Stomach smooth muscle (tissue), 2 donors: ENCODE measurements at regions not wholly inside any gene's neighbourhood (a gene's known extent, or its start where the extent isn't known, plus 50 kb on each side); places are given as distances from the start of the nearest gene placed in this dataset.

Experiments
- H3K27ac ChIP-seq: one replicate; pipeline ENCODE4 v1.7.0; 2013; ENCODE audit warnings: mild to moderate bottlenecking, low read length, inconsistent platforms
- H3K27me3 ChIP-seq, 2 donors: one replicate each; pipeline ENCODE4 v1.7.0; 2013; ENCODE audit warnings: low read length in 2 of 2; ENCODE audit not compliant: insufficient read depth in 2 of 2, control insufficient read depth in 1 of 2
- H3K36me3 ChIP-seq, 2 donors: one replicate each; pipeline ENCODE4 v1.7.0; 2013; ENCODE audit warnings: low read length in 2 of 2; ENCODE audit not compliant: control insufficient read depth in 2 of 2, insufficient read depth in 2 of 2
- H3K4me1 ChIP-seq: one replicate; pipeline ENCODE4 v1.7.0; 2013; ENCODE audit warnings: low read length; ENCODE audit not compliant: control insufficient read depth, insufficient read depth
- H3K4me3 ChIP-seq, 2 donors: one replicate each; pipeline ENCODE4 v1.7.0; 2013; ENCODE audit warnings: low read length in 2 of 2
- H3K9ac ChIP-seq, 2 donors: one replicate each; pipeline ENCODE4 v1.7.0; 2013; ENCODE audit warnings: low read length in 2 of 2, mild to moderate bottlenecking in 1 of 2
- H3K9me3 ChIP-seq, 2 donors: one replicate each; pipeline ENCODE4 v1.7.0; 2013; ENCODE audit warnings: low read length in 2 of 2; ENCODE audit not compliant: control insufficient read depth in 2 of 2
- donor health status: healthy.
- donor health status: Pancreatic carcinoma.

- Histone ChIP-seq H3K27ac (no peak overlapping the region), H3K9ac (no peak overlapping the region), H3K4me3 (no peak overlapping the region), H3K36me3 (no peaks in the 10 kb centered on the region), H3K9me3 (no peaks in the 10 kb centered on the region), H3K4me1 (no peaks in the 10 kb centered on the region), H3K27me3 (no peaks in the 10 kb centered on the region)
Measured at GRCh38 chr1:60415696-60416095, 342.1 kb upstream of the C1orf87 start.

GRCh38 chr1:60413091-60413490 lies 339.5 kb upstream of the C1orf87 start:
- Histone ChIP-seq H3K27ac (no peak overlapping the region), H3K27me3 (no peaks in the 10 kb centered on the region), H3K36me3 (no peaks in the 10 kb centered on the region), H3K9me3 (no peaks in the 10 kb centered on the region), H3K9ac (no peak overlapping the region), H3K4me3 (no peak overlapping the region), H3K4me1 (no peaks in the 10 kb centered on the region)

DNA sequence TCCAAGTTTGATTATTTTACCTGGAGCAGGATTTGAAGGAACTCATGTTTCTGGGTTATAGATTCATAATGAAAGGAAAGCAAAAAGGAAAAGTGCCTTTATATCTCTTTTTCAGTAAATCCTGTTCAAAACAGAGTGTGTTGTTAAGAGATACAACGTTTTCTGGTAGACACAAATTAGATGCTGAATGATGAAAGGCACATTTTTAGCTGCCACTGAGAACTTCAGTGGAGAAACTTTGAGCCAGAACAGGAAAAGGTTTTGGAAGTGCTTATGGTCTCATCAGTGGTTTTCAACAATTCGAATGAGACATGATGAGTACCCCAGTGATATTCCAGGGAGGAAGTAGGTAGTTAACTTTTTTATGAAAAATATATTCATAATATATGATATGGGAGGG lies 338.0 kb upstream of the C1orf87 start:
- H3K9ac ChIP-seq = no peak overlapping the region
- no peaks in the 10 kb centered on the region for H3K4me1 ChIP-seq
- H3K27ac ChIP-seq = no peak overlapping the region

DNA sequence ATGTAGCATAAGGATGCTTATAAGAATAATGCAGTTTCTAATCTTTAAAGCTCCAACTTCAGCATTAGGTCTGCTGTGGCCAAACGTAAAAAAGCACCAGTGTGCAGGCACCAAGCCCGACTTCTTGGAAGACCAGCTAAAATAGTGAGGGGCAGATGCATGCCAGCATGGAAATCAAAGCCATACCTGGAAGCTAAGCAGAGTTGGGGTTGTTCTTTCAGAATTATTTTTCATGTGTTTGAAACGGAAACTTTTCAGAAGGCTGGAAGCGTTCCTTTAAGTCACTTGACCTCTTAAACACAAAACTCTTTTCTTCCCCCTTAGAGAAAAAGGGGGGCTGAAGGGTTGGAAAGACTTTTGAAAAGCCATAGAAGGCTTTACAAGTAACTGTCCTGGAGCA lies 329.2 kb upstream of the C1orf87 start:
- Histone ChIP-seq H3K9ac (no peak overlapping the region), H3K9me3 (peaks cover 0 to 5% of the 10 kb centered on the region in 2 donors), H3K27ac (no peak overlapping the region)

More for the DNA sequence above, 338.0 kb upstream of the C1orf87 start:
- Histone ChIP-seq H3K36me3 (no peaks in the 10 kb centered on the region), H3K4me3 (no peak overlapping the region), H3K27me3 (no peaks in the 10 kb centered on the region), H3K9me3 (no peaks in the 10 kb centered on the region)

DNA sequence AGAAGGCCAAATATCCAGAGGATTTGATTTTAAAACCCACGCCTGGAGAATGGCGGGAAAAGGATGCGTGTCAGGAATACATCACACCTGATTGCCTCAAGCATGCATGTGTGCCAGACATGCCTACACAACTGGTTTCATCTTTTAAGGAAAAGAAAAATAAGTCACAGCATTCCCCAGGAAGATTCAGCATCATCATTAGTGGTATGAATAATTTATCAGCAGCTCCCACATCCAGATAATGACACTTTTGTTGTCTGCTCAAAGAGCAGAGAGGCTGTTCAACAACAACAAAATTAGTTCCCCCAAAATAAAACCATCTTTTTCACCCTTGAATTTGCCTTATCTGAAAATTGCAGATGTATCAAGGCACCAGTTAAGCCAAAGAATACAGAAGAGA lies 328.6 kb upstream of the C1orf87 start:
- H3K9ac ChIP-seq = no peak overlapping the region
- no peaks in the 10 kb centered on the region for H3K36me3 ChIP-seq
- no peak overlapping the region for H3K4me3 ChIP-seq
- peaks cover 0 to 5% of the 10 kb centered on the region in 2 donors for H3K9me3 ChIP-seq
- no peaks in the 10 kb centered on the region for H3K4me1 ChIP-seq
- H3K27me3 ChIP-seq = no peaks in the 10 kb centered on the region
- no peak overlapping the region for H3K27ac ChIP-seq

More for the DNA sequence above, 329.2 kb upstream of the C1orf87 start:
- Histone ChIP-seq H3K27me3 (no peaks in the 10 kb centered on the region), H3K36me3 (no peaks in the 10 kb centered on the region), H3K4me3 (no peak overlapping the region), H3K4me1 (no peaks in the 10 kb centered on the region)

GRCh38 chr1:60394436-60394835 lies 320.9 kb upstream of the C1orf87 start:
- Histone ChIP-seq H3K4me1 (no peaks in the 10 kb centered on the region), H3K9ac (no peak overlapping the region), H3K4me3 (no peak overlapping the region), H3K36me3 (no peaks in the 10 kb centered on the region), H3K9me3 (no peaks in the 10 kb centered on the region), H3K27ac (no peak overlapping the region), H3K27me3 (no peaks in the 10 kb centered on the region)

DNA sequence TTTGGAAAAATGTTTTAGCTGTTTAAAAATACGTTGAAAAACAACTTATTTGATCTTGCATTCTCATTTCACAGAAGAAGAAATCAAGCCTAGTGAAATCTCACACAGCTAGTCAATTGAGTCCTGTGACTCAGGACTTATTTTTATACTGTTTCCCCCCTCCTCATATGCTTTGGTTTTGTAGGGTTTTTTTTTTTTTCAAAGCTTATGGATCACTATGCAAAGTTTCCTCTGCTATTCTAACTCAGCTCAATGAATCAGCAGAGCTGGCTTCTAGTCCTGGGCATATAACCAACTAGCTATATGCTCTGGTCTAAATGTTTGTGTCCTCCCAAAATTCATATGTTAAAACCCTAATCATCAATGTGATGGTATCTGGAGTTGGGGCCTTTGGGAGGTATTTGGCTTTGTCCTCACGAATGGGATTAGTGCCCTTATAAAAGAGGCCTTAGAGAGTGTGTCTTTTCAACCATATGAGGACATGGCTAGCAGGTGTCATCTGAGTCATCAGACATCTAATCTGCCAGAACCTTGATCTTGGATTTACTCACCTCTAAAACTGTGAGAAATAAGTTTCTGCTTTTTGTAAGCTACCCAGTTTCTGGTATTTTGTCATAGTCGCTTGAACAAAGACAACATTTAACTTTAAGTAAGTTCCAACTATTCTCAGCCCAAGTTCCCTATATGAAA lies 317.2 kb upstream of the C1orf87 start:
- Histone ChIP-seq H3K4me3 (no peak overlapping the region), H3K9ac (no peak overlapping the region), H3K27ac (no peak overlapping the region), H3K4me1 (peaks cover 4% of the 10 kb centered on the region), H3K36me3 (no peaks in the 10 kb centered on the region), H3K9me3 (no peaks in the 10 kb centered on the region), H3K27me3 (no peaks in the 10 kb centered on the region)

- H3K27ac ChIP-seq = no peak overlapping the region
- peaks cover 4% of the 10 kb centered on the region for H3K4me1 ChIP-seq
- no peaks in the 10 kb centered on the region for H3K9me3 ChIP-seq
- H3K27me3 ChIP-seq = no peaks in the 10 kb centered on the region
- H3K9ac ChIP-seq = no peak overlapping the region
- H3K36me3 ChIP-seq = no peaks in the 10 kb centered on the region
- H3K4me3 ChIP-seq = no peak overlapping the region
Measured at GRCh38 chr1:60388092-60388987, 314.8 kb upstream of the C1orf87 start.

DNA sequence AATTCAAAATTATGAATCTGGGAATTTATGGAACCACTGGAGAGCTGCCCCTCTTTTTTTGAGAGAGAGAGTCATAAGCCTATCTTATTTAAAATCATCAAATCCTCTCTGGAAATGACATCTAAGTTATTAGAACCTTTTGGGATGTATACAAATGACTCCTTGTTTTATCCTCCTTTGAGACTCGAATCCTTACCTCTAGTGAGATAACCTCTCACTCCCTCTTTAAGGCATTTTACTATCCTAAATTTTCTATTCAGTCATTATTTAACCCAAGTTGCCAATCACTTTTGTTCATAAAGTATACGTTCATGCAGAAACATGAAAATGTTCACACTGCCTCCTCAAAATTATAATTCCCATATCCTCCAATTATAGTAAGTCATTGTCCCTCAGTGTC lies 313.6 kb upstream of the C1orf87 start:
- peaks cover 4% of the 10 kb centered on the region for H3K4me1 ChIP-seq
- H3K27ac ChIP-seq = no peak overlapping the region
- H3K4me3 ChIP-seq = no peak overlapping the region
- H3K9ac ChIP-seq = no peak overlapping the region
- no peaks in the 10 kb centered on the region for H3K27me3 ChIP-seq
- H3K36me3 ChIP-seq = no peaks in the 10 kb centered on the region
- H3K9me3 ChIP-seq = no peaks in the 10 kb centered on the region

DNA sequence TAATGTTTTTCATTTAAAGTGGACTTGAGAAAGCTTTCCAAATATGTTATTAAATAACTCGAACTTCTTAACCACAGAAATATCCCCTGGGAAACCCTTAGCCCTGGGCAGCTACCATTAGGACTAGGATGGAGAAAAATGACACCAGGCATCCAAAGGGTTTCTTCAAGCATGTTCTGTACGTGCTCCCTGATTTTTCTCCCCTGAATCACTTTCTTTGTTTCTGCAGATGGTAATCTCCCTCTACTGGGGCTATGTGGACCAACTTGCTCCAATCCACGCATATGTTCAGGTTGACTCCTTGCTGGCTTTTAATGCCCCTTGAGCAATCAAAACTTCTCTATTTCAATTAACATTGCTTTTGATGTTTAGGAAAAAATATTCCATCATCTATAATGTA lies 312.7 kb upstream of the C1orf87 start:
- Histone ChIP-seq H3K9me3 (no peaks in the 10 kb centered on the region), H3K4me3 (no peak overlapping the region), H3K36me3 (no peaks in the 10 kb centered on the region), H3K27ac (no peak overlapping the region), H3K27me3 (no peaks in the 10 kb centered on the region), H3K4me1 (peaks cover 4% of the 10 kb centered on the region), H3K9ac (no peak overlapping the region)

- no peaks in the 10 kb centered on the region for H3K9me3 ChIP-seq
- H3K27ac ChIP-seq = no peak overlapping the region
- peaks cover 0 to 3% of the 10 kb centered on the region in 2 donors for H3K27me3 ChIP-seq
- H3K36me3 ChIP-seq = no peaks in the 10 kb centered on the region
- H3K9ac ChIP-seq = no peak overlapping the region
- no peak overlapping the region for H3K4me3 ChIP-seq
- no peaks in the 10 kb centered on the region for H3K4me1 ChIP-seq
Measured at GRCh38 chr1:60376196-60376595, 302.6 kb upstream of the C1orf87 start.
